Hepatocyte (in vitro differentiated cells): ENCODE measurements at regions not wholly inside any gene's neighbourhood (a gene's known extent, or its start where the extent isn't known, plus 50 kb on each side); places are given as distances from the start of the nearest gene placed in this dataset.

Experiments used
- CTCF ChIP-seq: fragments of 200-600 bp; sonication (generic); IDR thresholded peaks from 2 replicates; pipeline ENCODE4 v1.5.1; 2016; ENCODE audit warnings: antibody characterized with exemption, mild to moderate bottlenecking; ENCODE audit not compliant: poor library complexity
- EZH2 ChIP-seq: fragments of 200-600 bp; sonication (generic); IDR thresholded peaks from 2 replicates; pipeline ENCODE4 v1.6.1; 2016; ENCODE audit warnings: antibody characterized with exemption, mild to moderate bottlenecking, borderline replicate concordance
- EZH2phosphoT487 ChIP-seq: fragments of 200-600 bp; sonication (generic); IDR thresholded peaks from one replicate; pipeline ENCODE4 v1.6.1; 2018; ENCODE audit warnings: antibody characterized with exemption, mild to moderate bottlenecking, low read depth, moderate library complexity; ENCODE audit not compliant: unreplicated experiment, severe bottlenecking

GRCh38 chr7:69429911-69430383 is 168.3 kb upstream of the AUTS2 start:
- TF ChIP-seq CTCF (no peak), EZH2phosphoT487 (no peak), EZH2 (no peak)
